ENCODE measurements at regions not wholly inside any gene's neighbourhood (a gene's known extent, or its start where the extent isn't known, plus 50 kb on each side); places are given as distances from the start of the nearest gene placed in this dataset.

GRCh38 chr18:57220930-57221483, 74.1 kb downstream of the BOD1L2 start:
- H3K9me3 Mint-ChIP-seq (ENCODE audit: low read depth), result no peaks in the 10 kb centered on the region
- H3K4me1 Mint-ChIP-seq, result no peaks in the 10 kb centered on the region
- DNase-seq (no peak), ATAC-seq (no peak)
- H3K36me3 Mint-ChIP-seq, result no peaks in the 10 kb centered on the region
- no peak overlapping the region for H3K4me3 Mint-ChIP-seq
- CTCF ChIA-PET, result no interaction called here
- no peak overlapping the region for H3K27ac Mint-ChIP-seq
- peaks cover under 1% of the 10 kb centered on the region for H3K27me3 Mint-ChIP-seq

- ATAC-seq (no peak), DNase-seq (no peak)
- CTCF ChIA-PET, result no interaction called here
- Mint-ChIP-seq H3K36me3 (no peaks in the 10 kb centered on the region), H3K4me1 (no peaks in the 10 kb centered on the region), H3K27ac (no peak overlapping the region), H3K9me3 (ENCODE audit: low read depth) (no peaks in the 10 kb centered on the region), H3K4me3 (no peak overlapping the region), H3K27me3 (peaks cover 7% of the 10 kb centered on the region)
These were observed 76.4 kb downstream of the BOD1L2 start for GRCh38 chr18:57223144-57223870.

GRCh38 chr18:57230861-57231585, 84.1 kb downstream of the BOD1L2 start:
- ATAC-seq, result no peak
- no peak for DNase-seq
- H3K27me3 Mint-ChIP-seq, result peaks cover 6% of the 10 kb centered on the region
- CTCF ChIA-PET, result no interaction called here
- H3K36me3 Mint-ChIP-seq, result no peaks in the 10 kb centered on the region
- no peak overlapping the region for H3K4me3 Mint-ChIP-seq
- no peaks in the 10 kb centered on the region for H3K4me1 Mint-ChIP-seq
- H3K27ac Mint-ChIP-seq, result no peak overlapping the region
- H3K9me3 Mint-ChIP-seq (ENCODE audit: low read depth), result no peaks in the 10 kb centered on the region

GRCh38 chr18:57231864-57232263, 85.0 kb downstream of the BOD1L2 start:
- no peaks in the 10 kb centered on the region for H3K9me3 Mint-ChIP-seq (ENCODE audit: low read depth)
- H3K4me3 Mint-ChIP-seq, result no peak overlapping the region
- CTCF ChIA-PET, result no interaction called here
- H3K4me1 Mint-ChIP-seq, result no peaks in the 10 kb centered on the region
- no peak overlapping the region for H3K27ac Mint-ChIP-seq
- no peak for ATAC-seq
- DNase-seq, result no peak
- no peaks in the 10 kb centered on the region for H3K27me3 Mint-ChIP-seq
- no peaks in the 10 kb centered on the region for H3K36me3 Mint-ChIP-seq

- H3K27ac Mint-ChIP-seq, result no peak overlapping the region
- ATAC-seq (no peak), DNase-seq (no peak)
- H3K4me3 Mint-ChIP-seq, result no peak overlapping the region
- no peaks in the 10 kb centered on the region for H3K36me3 Mint-ChIP-seq
- H3K9me3 Mint-ChIP-seq (ENCODE audit: low read depth), result no peaks in the 10 kb centered on the region
- H3K27me3 Mint-ChIP-seq, result no peaks in the 10 kb centered on the region
- CTCF ChIA-PET, result no interaction called here
- no peaks in the 10 kb centered on the region for H3K4me1 Mint-ChIP-seq
These were observed 87.5 kb downstream of the BOD1L2 start for GRCh38 chr18:57234346-57234745.

GRCh38 chr18:57241869-57242268, 95.0 kb downstream of the BOD1L2 start:
- CTCF ChIA-PET, result no interaction called here

GRCh38 chr18:57242285-57242684, 95.4 kb downstream of the BOD1L2 start:
- DNase-seq (no peak), ATAC-seq (no peak)
- H3K4me1 Mint-ChIP-seq, result no peaks in the 10 kb centered on the region
- H3K36me3 Mint-ChIP-seq, result no peaks in the 10 kb centered on the region
- H3K27me3 Mint-ChIP-seq, result no peaks in the 10 kb centered on the region
- H3K4me3 Mint-ChIP-seq, result no peak overlapping the region
- CTCF ChIA-PET, result no interaction called here
- no peak overlapping the region for H3K27ac Mint-ChIP-seq
- H3K9me3 Mint-ChIP-seq (ENCODE audit: low read depth), result no peaks in the 10 kb centered on the region

More at GRCh38 chr18:57241869-57242268, 95.0 kb downstream of the BOD1L2 start:
- DNase-seq, result no peak
- Mint-ChIP-seq H3K27me3 (no peaks in the 10 kb centered on the region), H3K9me3 (ENCODE audit: low read depth) (no peaks in the 10 kb centered on the region), H3K27ac (no peak overlapping the region), H3K4me3 (no peak overlapping the region), H3K36me3 (no peaks in the 10 kb centered on the region), H3K4me1 (no peaks in the 10 kb centered on the region)
- ATAC-seq, result no peak

- ATAC-seq (no peak), DNase-seq (no peak)
- Mint-ChIP-seq H3K4me3 (no peak overlapping the region), H3K9me3 (ENCODE audit: low read depth) (no peaks in the 10 kb centered on the region), H3K36me3 (no peaks in the 10 kb centered on the region), H3K27ac (no peak overlapping the region), H3K4me1 (no peaks in the 10 kb centered on the region), H3K27me3 (no peaks in the 10 kb centered on the region)
- CTCF ChIA-PET, result no interaction called here
These were observed 96.8 kb downstream of the BOD1L2 start for GRCh38 chr18:57243624-57244179.

GRCh38 chr18:57249179-57249578, 102.3 kb downstream of the BOD1L2 start:
- Mint-ChIP-seq H3K27ac (no peak overlapping the region), H3K9me3 (ENCODE audit: low read depth) (no peaks in the 10 kb centered on the region), H3K36me3 (no peaks in the 10 kb centered on the region), H3K27me3 (no peaks in the 10 kb centered on the region), H3K4me1 (no peaks in the 10 kb centered on the region), H3K4me3 (no peak overlapping the region)
- ATAC-seq, result no peak
- CTCF ChIA-PET, result no interaction called here
- DNase-seq, result no peak

- CTCF ChIA-PET, result no interaction called here
- Mint-ChIP-seq H3K27ac (no peak overlapping the region), H3K27me3 (no peaks in the 10 kb centered on the region), H3K4me3 (no peak overlapping the region), H3K4me1 (no peaks in the 10 kb centered on the region), H3K9me3 (ENCODE audit: low read depth) (no peaks in the 10 kb centered on the region), H3K36me3 (no peaks in the 10 kb centered on the region)
- ATAC-seq (no peak), DNase-seq (no peak)
These were observed 102.5 kb upstream of the ST8SIA3 start for GRCh38 chr18:57249883-57250282.

- ATAC-seq (no peak), DNase-seq (no peak)
- Mint-ChIP-seq H3K36me3 (no peaks in the 10 kb centered on the region), H3K4me3 (no peak overlapping the region), H3K4me1 (no peaks in the 10 kb centered on the region), H3K9me3 (ENCODE audit: low read depth) (no peaks in the 10 kb centered on the region), H3K27me3 (no peaks in the 10 kb centered on the region), H3K27ac (no peak overlapping the region)
- CTCF ChIA-PET, result no interaction called here
These were observed 100.6 kb upstream of the ST8SIA3 start for GRCh38 chr18:57251747-57252146.

GRCh38 chr18:57253903-57254302, 98.5 kb upstream of the ST8SIA3 start:
- Mint-ChIP-seq H3K4me3 (no peak overlapping the region), H3K9me3 (ENCODE audit: low read depth) (peaks cover 1% of the 10 kb centered on the region), H3K27me3 (no peaks in the 10 kb centered on the region), H3K4me1 (no peaks in the 10 kb centered on the region), H3K27ac (no peak overlapping the region), H3K36me3 (no peaks in the 10 kb centered on the region)
- no peak for DNase-seq
- no peak for ATAC-seq
- CTCF ChIA-PET, result no interaction called here

- H3K9me3 Mint-ChIP-seq (ENCODE audit: low read depth), result peaks cover 4% of the 10 kb centered on the region
- no peaks in the 10 kb centered on the region for H3K36me3 Mint-ChIP-seq
- ATAC-seq (no peak), DNase-seq (no peak)
- no peaks in the 10 kb centered on the region for H3K27me3 Mint-ChIP-seq
- H3K27ac Mint-ChIP-seq, result no peak overlapping the region
- CTCF ChIA-PET, result no interaction called here
- no peaks in the 10 kb centered on the region for H3K4me1 Mint-ChIP-seq
- no peak overlapping the region for H3K4me3 Mint-ChIP-seq
These were observed 94.1 kb upstream of the ST8SIA3 start for GRCh38 chr18:57258131-57258777.

All from activated CD8-positive, alpha-beta memory T cell treated with anti-CD3 and anti-CD28 coated beads, Interleukin-2, amount 10 ng/mL, durations not matched to agents 7 days and 5 days (primary cell).